Left lung (tissue), 4 donors: ENCODE measurements at regions not wholly inside any gene's neighbourhood (a gene's known extent, or its start where the extent isn't known, plus 50 kb on each side); places are given as distances from the start of the nearest gene placed in this dataset.

Experiments
- ATAC-seq: fragments of 200-7000 bp; cut with Tn5 transposase; one replicate; pipeline ENCODE4 v1.9.1; 2020; ENCODE audit warnings: moderate library complexity
- DNase-seq, 4 donors: peaks; one replicate each; pipeline ENCODE4 v3.0.0-alpha.2; 2013 to 2020
- H3K27ac ChIP-seq, 2 donors: fragments of 200-600 bp; sonication (generic) in 1 of 2; one replicate each; pipeline versions ENCODE4 v1.5.0 to v1.8.0; 2020 to 2021
- H3K27me3 ChIP-seq, 2 donors: fragments of 200-600 bp; sonication (generic) in 1 of 2; one replicate each; pipeline versions ENCODE4 v1.5.0 to v1.8.0; 2020 to 2021
- H3K36me3 ChIP-seq, 2 donors: fragments of 200-600 bp; sonication (generic) in 1 of 2; one replicate each; pipeline versions ENCODE4 v1.5.0 to v1.8.0; 2020 to 2021
- H3K4me1 ChIP-seq, 2 donors: fragments of 200-600 bp; one replicate each; pipeline ENCODE4 v1.8.0; 2021
- H3K4me3 ChIP-seq, 2 donors: fragments of 200-600 bp; sonication (generic) in 1 of 2; one replicate each; pipeline versions ENCODE4 v1.5.0 to v1.8.0; 2020 to 2021; ENCODE audit warnings: mild to moderate bottlenecking in 1 of 2
- H3K9me3 ChIP-seq, 2 donors: fragments of 200-600 bp; sonication (generic) in 1 of 2; one replicate each; pipeline versions ENCODE4 v1.5.0 to v1.8.0; 2020 to 2021
- CTCF ChIP-seq, 2 donors: fragments of 200-600 bp; sonication (generic) in 1 of 2; IDR thresholded peaks; one replicate each; pipeline versions ENCODE4 v1.5.0 to v1.8.0; 2021; ENCODE audit warnings: antibody characterized with exemption in 2 of 2
- intact Hi-C, 2 donors: fragments of 100-400 bp; cut with DNase I; formaldehyde crosslinking; loops; one replicate each; pipeline versions ENCODE4 v1.11.2 to v1.14.2; 2022
- donor health status: DM: no; HTN: yes; CAD: no.
- donor health status: DM: no; HTN: no; CAD: no.

GRCh38 chr7:26458466-26459145 lies 166.9 kb downstream of the SNX10 start:
- Histone ChIP-seq H3K9me3 (no peaks in the 10 kb centered on the region), H3K4me3 (no peak overlapping the region), H3K4me1 (no peaks in the 10 kb centered on the region), H3K27ac (no peak overlapping the region), H3K36me3 (no peaks in the 10 kb centered on the region), H3K27me3 (no peaks in the 10 kb centered on the region)
- ATAC-seq (no peak), DNase-seq (no peak)
- TF ChIP-seq CTCF (IDR thresholded peaks at IDR 0.05), result no peak
- intact Hi-C loops, result no loop called here

- no peak for ATAC-seq
- no peak for DNase-seq
- no peak overlapping the region for H3K27ac ChIP-seq
- H3K9me3 ChIP-seq, result no peaks in the 10 kb centered on the region
- intact Hi-C loops, result no loop called here
- no peaks in the 10 kb centered on the region for H3K4me1 ChIP-seq
- no peaks in the 10 kb centered on the region for H3K36me3 ChIP-seq
- no peak overlapping the region for H3K4me3 ChIP-seq
- no peaks in the 10 kb centered on the region for H3K27me3 ChIP-seq
- no peak for TF ChIP-seq CTCF (IDR thresholded peaks at IDR 0.05)
Observed at GRCh38 chr7:26459540-26460193, 168.0 kb downstream of the SNX10 start.

GRCh38 chr7:26460351-26461085 lies 168.9 kb downstream of the SNX10 start:
- DNase-seq (no peak), ATAC-seq (no peak)
- intact Hi-C loops, result no loop called here
- TF ChIP-seq CTCF (IDR thresholded peaks at IDR 0.05), result no peak
- Histone ChIP-seq H3K9me3 (no peaks in the 10 kb centered on the region), H3K27ac (no peak overlapping the region), H3K4me1 (no peaks in the 10 kb centered on the region), H3K36me3 (no peaks in the 10 kb centered on the region), H3K4me3 (no peak overlapping the region), H3K27me3 (no peaks in the 10 kb centered on the region)

GRCh38 chr7:26461518-26461917 lies 169.9 kb downstream of the SNX10 start:
- H3K4me1 ChIP-seq, result no peaks in the 10 kb centered on the region
- no peak overlapping the region for H3K27ac ChIP-seq
- no peaks in the 10 kb centered on the region for H3K36me3 ChIP-seq
- DNase-seq, result no peak
- intact Hi-C loops, result no loop called here
- no peak for ATAC-seq
- H3K4me3 ChIP-seq, result no peak overlapping the region
- TF ChIP-seq CTCF (IDR thresholded peaks at IDR 0.05), result no peak
- peaks cover 0 to 6% of the 10 kb centered on the region in 2 donors for H3K27me3 ChIP-seq
- no peaks in the 10 kb centered on the region for H3K9me3 ChIP-seq

GRCh38 chr7:26466007-26466406 lies 174.3 kb downstream of the SNX10 start:
- Histone ChIP-seq H3K4me3 (no peak overlapping the region), H3K36me3 (no peaks in the 10 kb centered on the region), H3K9me3 (no peaks in the 10 kb centered on the region), H3K4me1 (no peaks in the 10 kb centered on the region), H3K27me3 (peaks cover 0 to 17% of the 10 kb centered on the region in 2 donors), H3K27ac (no peak overlapping the region)
- ATAC-seq (no peak), DNase-seq (no peak)
- intact Hi-C loops, result no loop called here
- no peak for TF ChIP-seq CTCF (IDR thresholded peaks at IDR 0.05)
